Breast epithelium (tissue), 3 donors: ENCODE measurements at regions not wholly inside any gene's neighbourhood (a gene's known extent, or its start where the extent isn't known, plus 50 kb on each side); places are given as distances from the start of the nearest gene placed in this dataset.

Experiments used
- POLR2AphosphoS5 ChIP-seq, 3 donors: sonication (generic); formaldehyde crosslinking; IDR thresholded peaks; one replicate each; pipeline ENCODE4 v1.6.1; 2017; ENCODE audit warnings: antibody characterized with exemption in 3 of 3
- TF ChIP-seq, protein P1 (sequence below), 3 donors: fragments of 450-650 bp; IDR thresholded peaks; one replicate each; pipeline ENCODE4 v1.5.1; 2016 to 2017; ENCODE audit warnings: antibody characterized with exemption in 3 of 3, mild to moderate bottlenecking in 3 of 3, moderate library complexity in 3 of 3

DNA sequence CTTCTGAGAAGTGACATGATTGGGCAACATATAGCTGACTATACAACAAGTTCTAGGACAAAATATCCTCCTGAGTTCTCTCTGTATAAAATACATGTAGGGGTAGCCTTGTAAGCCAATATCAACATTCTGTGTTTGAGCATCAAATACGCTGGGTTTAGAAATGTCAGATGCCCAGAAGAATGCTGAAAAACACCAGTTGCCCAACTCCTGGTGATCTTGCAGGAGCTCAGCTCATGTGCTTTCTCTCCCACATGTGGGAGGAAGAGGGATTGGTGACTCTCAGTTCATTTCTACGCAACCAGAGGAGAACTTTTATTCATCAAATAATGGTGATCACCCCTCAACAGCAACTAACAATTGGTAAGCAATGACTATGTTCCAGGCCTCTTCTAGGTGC, 810.9 kb upstream of the ACO1 start:
- no peak for TF ChIP-seq POLR2AphosphoS5 (IDR thresholded peaks at IDR 0.05)
- TF ChIP-seq, protein P1, sequence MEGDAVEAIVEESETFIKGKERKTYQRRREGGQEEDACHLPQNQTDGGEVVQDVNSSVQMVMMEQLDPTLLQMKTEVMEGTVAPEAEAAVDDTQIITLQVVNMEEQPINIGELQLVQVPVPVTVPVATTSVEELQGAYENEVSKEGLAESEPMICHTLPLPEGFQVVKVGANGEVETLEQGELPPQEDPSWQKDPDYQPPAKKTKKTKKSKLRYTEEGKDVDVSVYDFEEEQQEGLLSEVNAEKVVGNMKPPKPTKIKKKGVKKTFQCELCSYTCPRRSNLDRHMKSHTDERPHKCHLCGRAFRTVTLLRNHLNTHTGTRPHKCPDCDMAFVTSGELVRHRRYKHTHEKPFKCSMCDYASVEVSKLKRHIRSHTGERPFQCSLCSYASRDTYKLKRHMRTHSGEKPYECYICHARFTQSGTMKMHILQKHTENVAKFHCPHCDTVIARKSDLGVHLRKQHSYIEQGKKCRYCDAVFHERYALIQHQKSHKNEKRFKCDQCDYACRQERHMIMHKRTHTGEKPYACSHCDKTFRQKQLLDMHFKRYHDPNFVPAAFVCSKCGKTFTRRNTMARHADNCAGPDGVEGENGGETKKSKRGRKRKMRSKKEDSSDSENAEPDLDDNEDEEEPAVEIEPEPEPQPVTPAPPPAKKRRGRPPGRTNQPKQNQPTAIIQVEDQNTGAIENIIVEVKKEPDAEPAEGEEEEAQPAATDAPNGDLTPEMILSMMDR (IDR thresholded peaks at IDR 0.05), result no peak
